ENCODE measurements at regions not wholly inside any gene's neighbourhood (a gene's known extent, or its start where the extent isn't known, plus 50 kb on each side); places are given as distances from the start of the nearest gene placed in this dataset.

- no peak for TF ChIP-seq CTCF (IDR thresholded peaks at IDR 0.05)
- TF ChIP-seq ZFX (IDR thresholded peaks at IDR 0.05; ENCODE audit: borderline replicate concordance) = no peak
Observed at GRCh38 chr6:133726188-133726587, 162.7 kb upstream of the TCF21 start.
